Astrocyte (in vitro differentiated cells and primary cell): ENCODE measurements at regions not wholly inside any gene's neighbourhood (a gene's known extent, or its start where the extent isn't known, plus 50 kb on each side); places are given as distances from the start of the nearest gene placed in this dataset.
A peak's percentile ranks its signal among the peaks of the same experiment; 100 is the strongest.

Source experiments
- DNase-seq: peaks from one replicate; pipeline ENCODE4 v3.0.0-alpha.2; 2010; ENCODE audit warnings: low read depth
- FAIRE-seq: peaks from 2 replicates; lab custom pipeline; 2011; peaks lifted over from hg19 to GRCh38; lab: Jason Lieb, UNC
- H2AFZ ChIP-seq: 2 replicates; pipeline ENCODE4 v1.6.0; 2012; ENCODE audit warnings: low read depth, low read length, inconsistent platforms
- H3K27ac ChIP-seq: 2 replicates; pipeline ENCODE4 v1.5.1; 2011; ENCODE audit warnings: low read depth, low read length, inconsistent platforms
- H3K27me3 ChIP-seq: 2 replicates; pipeline ENCODE4 v1.6.0; 2011; ENCODE audit warnings: low read length, inconsistent platforms; ENCODE audit not compliant: insufficient read depth
- H3K36me3 ChIP-seq: 2 replicates; pipeline ENCODE4 v1.5.1; 2011; ENCODE audit warnings: low read length, inconsistent platforms; ENCODE audit not compliant: insufficient read depth
- H3K4me1 ChIP-seq: 2 replicates; pipeline ENCODE4 v1.5.1; 2011; ENCODE audit warnings: low read length, inconsistent platforms; ENCODE audit not compliant: insufficient read depth
- H3K4me2 ChIP-seq: 2 replicates; pipeline ENCODE4 v1.6.0; 2012; ENCODE audit warnings: low read length, inconsistent platforms
- H3K4me3 ChIP-seq: 2 replicates; pipeline ENCODE4 v1.5.1; 2011; ENCODE audit warnings: low read depth, mild to moderate bottlenecking, low read length, inconsistent platforms; ENCODE audit not compliant: insufficient read depth
- H3K79me2 ChIP-seq: 2 replicates; pipeline ENCODE4 v1.6.0; 2012; ENCODE audit warnings: mild to moderate bottlenecking, low read length, inconsistent platforms; ENCODE audit not compliant: insufficient read depth
- H3K9ac ChIP-seq: 2 replicates; pipeline ENCODE4 v1.6.0; 2012; ENCODE audit warnings: mild to moderate bottlenecking, low read length, inconsistent platforms
- H3K9me3 ChIP-seq: 2 replicates; pipeline ENCODE4 v1.5.1; 2012; ENCODE audit warnings: low read depth, mild to moderate bottlenecking, low read length, inconsistent platforms; ENCODE audit not compliant: insufficient read depth
- H4K20me1 ChIP-seq: 2 replicates; pipeline ENCODE4 v1.6.0; 2012; ENCODE audit warnings: low read length, inconsistent platforms; ENCODE audit not compliant: insufficient read depth
- H3K27ac Mint-ChIP-seq: one replicate; pipeline ENCODE4 v1.8.0; 2021; ENCODE audit warnings: mild to moderate bottlenecking, mixed read lengths; ENCODE audit not compliant: unreplicated experiment
- H3K27me3 Mint-ChIP-seq: one replicate; pipeline ENCODE4 v1.8.0; 2021; ENCODE audit warnings: low read depth, mixed read lengths; ENCODE audit not compliant: unreplicated experiment
- H3K36me3 Mint-ChIP-seq: one replicate; pipeline ENCODE4 v1.8.0; 2021; ENCODE audit warnings: low read depth, mixed read lengths; ENCODE audit not compliant: unreplicated experiment
- H3K4me1 Mint-ChIP-seq: one replicate; pipeline ENCODE4 v1.8.0; 2021; ENCODE audit warnings: low read depth, mixed read lengths; ENCODE audit not compliant: unreplicated experiment
- H3K4me3 Mint-ChIP-seq: one replicate; pipeline ENCODE4 v1.8.0; 2021; ENCODE audit warnings: mild to moderate bottlenecking, moderate library complexity, mixed read lengths; ENCODE audit not compliant: unreplicated experiment
- H3K9me3 Mint-ChIP-seq: one replicate; pipeline ENCODE4 v1.8.0; 2021; ENCODE audit warnings: mild to moderate bottlenecking, mixed read lengths; ENCODE audit not compliant: unreplicated experiment
- CTCF ChIP-seq: IDR thresholded peaks from 2 replicates; pipeline ENCODE4 v1.5.1; 2011; ENCODE audit warnings: low read depth, mild to moderate bottlenecking, inconsistent platforms, low read length, moderate library complexity; ENCODE audit not compliant: insufficient read depth
- EZH2 ChIP-seq: IDR thresholded peaks from 2 replicates; pipeline ENCODE4 v1.6.1; 2012; ENCODE audit warnings: mild to moderate bottlenecking, low read length, inconsistent platforms; ENCODE audit not compliant: insufficient read depth

GRCh38 chr4:116092961-116093360, 979.5 kb upstream of the NDST4 start:
- H3K36me3 Mint-ChIP-seq: no peaks in the 10 kb centered on the region
- Histone ChIP-seq H3K36me3 (no peaks in the 10 kb centered on the region), H3K27me3 (no peaks in the 10 kb centered on the region), H2AFZ (no peak overlapping the region), H4K20me1 (no peaks in the 10 kb centered on the region), H3K27ac (no peak overlapping the region), H3K4me3 (no peak overlapping the region), H3K4me2 (no peak overlapping the region), H3K9me3 (no peaks in the 10 kb centered on the region), H3K9ac (no peak overlapping the region), H3K79me2 (no peaks in the 10 kb centered on the region), H3K4me1 (no peaks in the 10 kb centered on the region)
- peaks cover 9% of the 10 kb centered on the region for H3K9me3 Mint-ChIP-seq
- H3K4me3 Mint-ChIP-seq: no peak overlapping the region
- DNase-seq (no peak), FAIRE-seq (no peak)
- no peaks in the 10 kb centered on the region for H3K27me3 Mint-ChIP-seq
- TF ChIP-seq CTCF (no peak), EZH2 (no peak)
- no peak overlapping the region for H3K27ac Mint-ChIP-seq
- H3K4me1 Mint-ChIP-seq: no peaks in the 10 kb centered on the region

- H3K27me3 Mint-ChIP-seq: no peaks in the 10 kb centered on the region
- H3K4me3 ChIP-seq: no peak overlapping the region
- no peaks in the 10 kb centered on the region for H3K36me3 ChIP-seq
- no peak for FAIRE-seq
- H3K36me3 Mint-ChIP-seq: no peaks in the 10 kb centered on the region
- H3K79me2 ChIP-seq: no peaks in the 10 kb centered on the region
- no peaks in the 10 kb centered on the region for H3K27me3 ChIP-seq
- H3K4me1 ChIP-seq: no peaks in the 10 kb centered on the region
- H4K20me1 ChIP-seq: no peaks in the 10 kb centered on the region
- H3K4me3 Mint-ChIP-seq: no peak overlapping the region
- TF ChIP-seq EZH2 (no peak), CTCF (no peak)
- H2AFZ ChIP-seq: no peak overlapping the region
- H3K9ac ChIP-seq: no peak overlapping the region
- H3K4me2 ChIP-seq: no peak overlapping the region
- H3K9me3 Mint-ChIP-seq: no peaks in the 10 kb centered on the region
- peak; percentile 8 for DNase-seq
- H3K27ac Mint-ChIP-seq: no peak overlapping the region
- no peak overlapping the region for H3K27ac ChIP-seq
- no peaks in the 10 kb centered on the region for H3K4me1 Mint-ChIP-seq
- H3K9me3 ChIP-seq: no peaks in the 10 kb centered on the region
These were observed 975.4 kb upstream of the NDST4 start for GRCh38 chr4:116088771-116089170.

- Histone ChIP-seq H3K4me2 (no peak overlapping the region), H4K20me1 (no peaks in the 10 kb centered on the region), H3K79me2 (no peaks in the 10 kb centered on the region), H3K27ac (no peak overlapping the region), H3K27me3 (no peaks in the 10 kb centered on the region), H3K9ac (no peak overlapping the region), H3K4me3 (no peak overlapping the region), H3K36me3 (no peaks in the 10 kb centered on the region), H3K4me1 (no peaks in the 10 kb centered on the region), H2AFZ (no peak overlapping the region), H3K9me3 (peaks cover 3% of the 10 kb centered on the region)
- FAIRE-seq (no peak), DNase-seq (no peak)
- Mint-ChIP-seq H3K36me3 (no peaks in the 10 kb centered on the region), H3K9me3 (peaks cover 7% of the 10 kb centered on the region), H3K4me1 (no peaks in the 10 kb centered on the region), H3K4me3 (no peak overlapping the region), H3K27ac (no peak overlapping the region), H3K27me3 (no peaks in the 10 kb centered on the region)
- no peak for TF ChIP-seq EZH2
- no peak for TF ChIP-seq CTCF
These were observed 969.5 kb upstream of the NDST4 start for GRCh38 chr4:116082808-116083366.
